HL-60 (cell line): ENCODE measurements at regions not wholly inside any gene's neighbourhood (a gene's known extent, or its start where the extent isn't known, plus 50 kb on each side); places are given as distances from the start of the nearest gene placed in this dataset.

ENCODE experiments used
- CTCF ChIP-seq: IDR thresholded peaks from one replicate; pipeline ENCODE4 v1.5.1; 2011; ENCODE audit warnings: low read length, control low read depth, inconsistent platforms; ENCODE audit not compliant: insufficient read depth
- GABPA ChIP-seq: IDR thresholded peaks from 2 replicates; pipeline ENCODE4 v1.6.1; 2012; ENCODE audit warnings: low read depth
- POLR2AphosphoS5 ChIP-seq: IDR thresholded peaks from 2 replicates; pipeline ENCODE4 v1.6.1; 2012; ENCODE audit warnings: low read depth
- REST ChIP-seq: IDR thresholded peaks from 2 replicates; pipeline ENCODE4 v1.6.1; 2012; ENCODE audit warnings: low read depth; ENCODE audit not compliant: insufficient replicate concordance
- SPI1 ChIP-seq: IDR thresholded peaks from 2 replicates; pipeline ENCODE4 v1.6.1; 2012; ENCODE audit warnings: low read depth, mild to moderate bottlenecking, borderline replicate concordance

- TF ChIP-seq CTCF (no peak), POLR2AphosphoS5 (no peak), REST (no peak), GABPA (no peak), SPI1 (no peak)
Measured at GRCh38 chr3:21238661-21239060, 512.3 kb downstream of the ZNF385D start.
